Left lung (tissue), 4 donors: ENCODE measurements at regions not wholly inside any gene's neighbourhood (a gene's known extent, or its start where the extent isn't known, plus 50 kb on each side); places are given as distances from the start of the nearest gene placed in this dataset.

Experiments used
- ATAC-seq: fragments of 200-7000 bp; cut with Tn5 transposase; one replicate; pipeline ENCODE4 v1.9.1; 2020; ENCODE audit warnings: moderate library complexity
- DNase-seq, 4 donors: peaks; one replicate each; pipeline ENCODE4 v3.0.0-alpha.2; 2013 to 2020
- H3K27ac ChIP-seq, 2 donors: fragments of 200-600 bp; sonication (generic) in 1 of 2; one replicate each; pipeline versions ENCODE4 v1.5.0 to v1.8.0; 2020 to 2021
- H3K27me3 ChIP-seq, 2 donors: fragments of 200-600 bp; sonication (generic) in 1 of 2; one replicate each; pipeline versions ENCODE4 v1.5.0 to v1.8.0; 2020 to 2021
- H3K36me3 ChIP-seq, 2 donors: fragments of 200-600 bp; sonication (generic) in 1 of 2; one replicate each; pipeline versions ENCODE4 v1.5.0 to v1.8.0; 2020 to 2021
- H3K4me1 ChIP-seq, 2 donors: fragments of 200-600 bp; one replicate each; pipeline ENCODE4 v1.8.0; 2021
- H3K4me3 ChIP-seq, 2 donors: fragments of 200-600 bp; sonication (generic) in 1 of 2; one replicate each; pipeline versions ENCODE4 v1.5.0 to v1.8.0; 2020 to 2021; ENCODE audit warnings: mild to moderate bottlenecking in 1 of 2
- H3K9me3 ChIP-seq, 2 donors: fragments of 200-600 bp; sonication (generic) in 1 of 2; one replicate each; pipeline versions ENCODE4 v1.5.0 to v1.8.0; 2020 to 2021
- CTCF ChIP-seq, 2 donors: fragments of 200-600 bp; sonication (generic) in 1 of 2; IDR thresholded peaks; one replicate each; pipeline versions ENCODE4 v1.5.0 to v1.8.0; 2021; ENCODE audit warnings: antibody characterized with exemption in 2 of 2
- intact Hi-C, 2 donors: fragments of 100-400 bp; cut with DNase I; formaldehyde crosslinking; loops; one replicate each; pipeline versions ENCODE4 v1.11.2 to v1.14.2; 2022
- donor health status: DM: no; HTN: yes; CAD: no.
- donor health status: DM: no; HTN: no; CAD: no.

DNA sequence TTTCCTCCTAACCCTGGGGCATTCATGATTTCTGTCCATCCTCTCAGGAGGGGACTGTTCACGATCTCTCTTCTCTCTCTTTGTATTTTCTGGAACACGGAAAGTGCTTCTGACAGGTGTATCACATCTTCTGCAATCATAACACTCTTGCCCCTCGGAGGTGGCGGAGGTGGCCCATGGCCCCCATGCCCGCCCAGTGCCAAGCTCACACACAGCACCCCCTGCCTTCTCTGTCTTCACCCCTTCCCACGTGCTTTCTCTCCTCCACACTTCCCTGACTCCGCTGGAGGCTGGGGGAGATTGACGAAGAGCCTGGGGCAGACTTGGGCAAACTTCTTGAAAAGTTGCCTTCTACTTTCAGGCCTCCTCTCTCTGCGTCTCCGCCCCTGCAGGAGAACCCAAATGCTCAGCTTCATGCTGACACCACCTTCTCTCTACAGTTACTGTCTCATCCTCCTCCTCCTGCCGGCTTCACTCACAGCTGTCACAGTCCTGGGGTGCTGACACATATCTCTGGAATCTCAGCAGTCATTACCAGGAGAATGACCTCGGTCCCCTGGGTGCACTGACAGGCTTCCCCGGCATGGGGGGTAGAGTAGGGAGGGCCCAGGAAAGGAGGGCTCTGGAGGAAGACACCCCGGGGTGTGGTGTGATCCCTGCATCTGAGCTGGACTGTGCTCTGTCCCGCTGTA lies 127.1 kb downstream of the ENGASE start:
- intact Hi-C loops = no loop called here
- TF ChIP-seq CTCF (IDR thresholded peaks at IDR 0.05) = no peak
- no peak for ATAC-seq
- Histone ChIP-seq H3K36me3 (no peaks in the 10 kb centered on the region), H3K27me3 (peaks cover 0 to 88% of the 10 kb centered on the region in 2 donors), H3K4me1 (no peaks in the 10 kb centered on the region), H3K4me3 (no peak overlapping the region), H3K9me3 (no peaks in the 10 kb centered on the region), H3K27ac (no peak overlapping the region)
- DNase-seq = no peak

GRCh38 chr17:79201119-79201518 lies 126.5 kb downstream of the ENGASE start:
- H3K27me3 ChIP-seq = peaks cover 0 to 85% of the 10 kb centered on the region in 2 donors
- H3K4me3 ChIP-seq = no peak overlapping the region
- ATAC-seq (no peak), DNase-seq (no peak)
- H3K36me3 ChIP-seq = no peaks in the 10 kb centered on the region
- no peaks in the 10 kb centered on the region for H3K9me3 ChIP-seq
- intact Hi-C loops = no loop called here
- TF ChIP-seq CTCF (IDR thresholded peaks at IDR 0.05) = no peak
- no peaks in the 10 kb centered on the region for H3K4me1 ChIP-seq
- no peak overlapping the region for H3K27ac ChIP-seq

GRCh38 chr17:79196913-79197312 lies 122.3 kb downstream of the ENGASE start:
- DNase-seq = peak in 1 of 4 donors; percentile 28
- no peaks in the 10 kb centered on the region for H3K4me1 ChIP-seq

GRCh38 chr17:79192503-79193351 lies 118.1 kb downstream of the ENGASE start:
- ATAC-seq (peak; percentile 76), DNase-seq (peak in 3 of 4 donors; percentile 33 to 65 (median 65))
- Histone ChIP-seq H3K4me3 (no peak overlapping the region), H3K4me1 (no peaks in the 10 kb centered on the region), H3K27ac (no peak overlapping the region), H3K27me3 (peaks cover 3 to 92% of the 10 kb centered on the region in 2 donors), H3K9me3 (no peaks in the 10 kb centered on the region), H3K36me3 (no peaks in the 10 kb centered on the region)
- intact Hi-C loops = no loop called here
- no peak for TF ChIP-seq CTCF (IDR thresholded peaks at IDR 0.05)

More at GRCh38 chr17:79196913-79197312, 122.3 kb downstream of the ENGASE start:
- ATAC-seq = no peak
- Histone ChIP-seq H3K4me3 (no peak overlapping the region), H3K27me3 (peaks cover 3 to 91% of the 10 kb centered on the region in 2 donors), H3K9me3 (no peaks in the 10 kb centered on the region), H3K27ac (no peak overlapping the region), H3K36me3 (no peaks in the 10 kb centered on the region)
- intact Hi-C loops = no loop called here
- TF ChIP-seq CTCF (IDR thresholded peaks at IDR 0.05) = no peak

DNA sequence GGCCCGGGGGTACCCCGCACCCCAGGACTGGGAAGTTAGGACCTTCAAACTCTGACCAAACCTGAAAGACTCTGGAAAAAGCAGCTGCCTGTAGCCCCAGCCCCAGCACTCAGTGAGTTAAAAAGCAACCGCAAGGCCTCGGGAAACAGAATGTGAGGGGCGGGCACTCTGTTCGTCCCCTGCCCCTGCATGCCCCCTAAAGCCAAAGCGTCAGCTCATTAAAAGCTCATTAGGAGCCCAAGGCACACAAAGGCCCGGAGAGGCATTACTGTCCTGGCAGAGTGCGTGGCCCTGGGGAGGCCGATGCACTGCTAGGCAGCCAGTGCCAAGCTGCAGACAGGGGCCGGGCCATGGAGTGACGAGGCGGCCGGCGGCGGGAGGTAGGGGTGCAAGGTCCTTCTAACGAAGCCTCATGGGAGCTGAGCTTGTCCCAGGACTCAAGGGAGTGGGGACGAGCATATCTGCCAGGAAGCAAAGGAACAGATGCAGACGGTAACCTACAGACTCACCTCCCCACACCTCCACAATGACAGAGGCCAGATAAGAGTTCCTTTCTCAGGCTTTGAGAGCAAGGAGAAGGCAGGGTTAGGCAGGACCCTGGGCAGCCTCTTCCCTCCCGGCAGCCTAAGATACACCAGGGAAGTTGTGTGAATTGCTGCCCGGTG lies 116.8 kb downstream of the ENGASE start:
- Histone ChIP-seq H3K36me3 (no peaks in the 10 kb centered on the region), H3K4me3 (no peak overlapping the region), H3K27ac (no peak overlapping the region), H3K27me3 (peaks cover 7 to 93% of the 10 kb centered on the region in 2 donors), H3K9me3 (no peaks in the 10 kb centered on the region), H3K4me1 (no peaks in the 10 kb centered on the region)
- intact Hi-C loops = no loop called here
- TF ChIP-seq CTCF (IDR thresholded peaks at IDR 0.05) = no peak
- DNase-seq (peak in 1 of 4 donors; percentile 72), ATAC-seq (no peak)
